ENCODE measurements at regions not wholly inside any gene's neighbourhood (a gene's known extent, or its start where the extent isn't known, plus 50 kb on each side); places are given as distances from the start of the nearest gene placed in this dataset.
"Not testable (repeated sequence)": the region's sequence is repeated elsewhere in the genome, so short reads cannot be mapped to it uniquely, and the experiment has no call there.

DNA sequence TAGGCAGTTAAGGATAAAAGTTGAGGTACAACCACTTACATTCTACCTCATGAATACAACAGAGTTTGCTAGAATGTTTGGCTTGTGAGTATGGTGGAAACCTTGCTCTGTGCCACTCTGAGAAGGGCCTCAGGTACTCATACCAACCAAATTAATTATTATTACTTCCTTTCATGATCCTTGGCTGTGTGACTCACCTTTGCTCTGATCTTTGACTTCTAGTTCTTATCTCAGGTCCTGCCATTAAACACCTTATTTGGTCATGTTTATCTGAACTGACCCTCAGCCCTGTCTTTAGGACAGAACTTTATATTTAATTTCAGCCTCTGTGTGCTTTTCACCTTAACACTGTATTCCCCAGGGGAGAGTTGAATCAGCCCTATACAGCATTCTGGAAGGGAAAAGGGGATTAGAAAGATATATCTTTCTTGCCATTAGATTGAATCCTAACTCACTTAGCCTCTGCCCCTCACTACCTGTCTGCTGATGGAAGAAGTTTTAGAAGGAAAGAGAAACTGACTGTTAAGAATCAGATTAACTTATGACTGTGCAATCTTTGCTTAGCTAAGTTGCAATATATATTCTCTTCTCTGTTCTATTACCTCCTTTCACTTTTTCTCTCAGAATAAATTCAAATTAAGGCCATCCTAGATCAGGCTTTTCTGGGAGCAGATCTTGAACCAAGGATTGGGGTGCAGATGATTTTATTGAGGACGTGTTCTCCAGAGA is 260.4 kb upstream of the DPYD start:
- DNase-seq: no peak

DNA sequence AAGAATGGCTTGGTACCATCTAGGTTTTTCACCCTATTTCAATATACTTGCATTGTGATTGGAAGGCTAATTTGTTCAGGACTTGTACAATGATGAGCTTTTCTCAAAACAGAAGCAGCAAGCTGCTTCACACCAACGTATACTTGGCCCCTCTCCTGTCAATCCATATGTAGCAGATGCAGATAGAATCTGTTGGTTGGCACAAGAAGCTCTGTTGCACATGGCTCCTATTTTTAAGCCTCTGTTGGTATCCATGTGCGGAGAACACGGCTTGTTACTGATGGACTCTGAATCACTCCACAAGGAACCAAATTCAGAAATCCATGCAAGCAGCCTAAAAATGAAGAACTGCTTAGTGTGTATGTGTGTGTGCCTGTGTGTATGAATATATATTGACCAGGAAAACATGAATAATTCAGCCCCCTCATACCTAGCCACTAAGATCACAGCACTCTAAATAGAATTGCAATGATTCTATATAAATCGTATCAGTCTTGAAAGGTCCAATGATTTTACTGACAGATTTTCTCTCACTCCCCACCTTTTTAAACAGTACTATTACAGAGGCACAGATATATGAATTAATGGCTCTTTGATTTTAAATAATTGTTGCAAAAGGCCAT is 258.4 kb upstream of the DPYD start:
- DNase-seq: no peak

DNA sequence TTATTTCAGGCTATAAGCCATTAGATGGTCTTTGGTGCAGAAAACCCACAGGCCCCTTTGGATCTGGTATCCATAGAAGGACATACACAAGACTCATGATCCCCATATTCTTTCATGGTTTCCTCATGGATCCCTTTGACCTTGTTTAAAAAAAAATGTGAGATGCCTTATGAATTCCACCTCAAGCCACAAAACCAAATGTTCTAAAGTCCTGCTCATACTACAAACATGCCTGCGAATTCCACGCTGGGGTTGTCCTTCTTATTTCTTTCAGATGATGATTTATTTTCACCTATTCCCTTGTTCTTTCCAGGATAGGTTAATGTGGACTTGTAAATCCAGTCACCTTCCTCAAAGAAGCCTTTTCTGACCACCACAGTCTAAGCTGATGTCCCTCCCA is 256.9 kb upstream of the DPYD start:
- DNase-seq: no peak

DNA sequence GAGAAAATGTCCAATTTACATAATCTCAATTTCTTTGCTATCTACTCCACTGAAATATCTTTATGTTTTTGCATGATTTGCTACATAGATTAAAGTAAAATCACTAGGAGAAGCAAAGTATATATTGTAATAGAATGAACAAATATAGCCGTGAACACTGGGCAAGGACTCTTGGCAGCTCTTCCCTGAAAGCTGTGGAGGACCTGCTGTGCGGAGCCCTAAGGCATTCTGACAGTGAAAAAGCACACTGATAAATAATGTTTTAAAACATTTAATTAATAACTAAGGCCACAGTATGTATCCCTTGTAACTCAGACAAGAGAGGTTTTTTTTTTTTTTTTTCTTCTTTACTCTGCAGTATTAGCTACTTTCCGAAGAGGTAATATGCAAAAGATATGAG is 256.1 kb upstream of the DPYD start:
- DNase-seq: no peak

DNA sequence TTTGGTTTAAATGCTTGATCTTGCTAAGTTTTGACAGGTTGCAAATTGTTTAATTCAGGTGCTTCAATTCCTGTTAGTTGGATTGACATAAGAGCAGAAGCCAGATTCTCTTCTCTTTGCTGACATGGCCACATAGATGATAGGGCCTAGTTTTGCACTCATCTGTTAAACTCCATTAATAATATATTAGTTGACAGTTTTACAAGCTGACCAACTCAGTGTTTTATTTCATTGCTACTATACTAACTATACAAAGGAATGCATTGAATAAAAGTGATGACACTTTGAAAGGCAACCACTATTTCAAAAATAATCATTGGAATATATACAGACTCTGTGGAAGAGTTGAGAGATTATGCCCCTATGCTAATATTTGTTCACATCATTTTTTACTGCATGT is 255.6 kb upstream of the DPYD start:
- DNase-seq: no peak

GRCh38 chr1:98172578-98172977 is 251.7 kb upstream of the DPYD start:
- DNase-seq: no peak

DNA sequence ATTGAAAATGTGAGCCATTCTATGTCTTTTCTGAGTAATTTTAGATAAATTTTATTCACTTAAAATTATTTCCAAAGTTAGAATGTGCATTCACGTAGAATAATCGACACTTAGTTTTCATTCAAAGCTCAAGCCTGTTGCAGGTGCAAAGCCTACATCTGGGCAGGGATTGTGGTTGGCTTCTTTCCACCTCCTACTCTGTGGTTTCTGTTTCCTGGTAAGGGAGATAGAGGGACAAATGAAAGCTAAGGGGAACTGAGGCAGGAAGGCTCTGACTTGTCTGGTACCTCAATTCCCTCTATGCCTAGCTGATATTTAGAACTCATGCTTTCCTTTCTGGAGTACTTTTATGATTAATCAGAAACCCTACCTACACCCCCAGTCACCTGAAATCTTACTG is 251.2 kb upstream of the DPYD start:
- DNase-seq: no peak

GRCh38 chr1:98164509-98164908 is 243.7 kb upstream of the DPYD start:
- no peak for DNase-seq

DNA sequence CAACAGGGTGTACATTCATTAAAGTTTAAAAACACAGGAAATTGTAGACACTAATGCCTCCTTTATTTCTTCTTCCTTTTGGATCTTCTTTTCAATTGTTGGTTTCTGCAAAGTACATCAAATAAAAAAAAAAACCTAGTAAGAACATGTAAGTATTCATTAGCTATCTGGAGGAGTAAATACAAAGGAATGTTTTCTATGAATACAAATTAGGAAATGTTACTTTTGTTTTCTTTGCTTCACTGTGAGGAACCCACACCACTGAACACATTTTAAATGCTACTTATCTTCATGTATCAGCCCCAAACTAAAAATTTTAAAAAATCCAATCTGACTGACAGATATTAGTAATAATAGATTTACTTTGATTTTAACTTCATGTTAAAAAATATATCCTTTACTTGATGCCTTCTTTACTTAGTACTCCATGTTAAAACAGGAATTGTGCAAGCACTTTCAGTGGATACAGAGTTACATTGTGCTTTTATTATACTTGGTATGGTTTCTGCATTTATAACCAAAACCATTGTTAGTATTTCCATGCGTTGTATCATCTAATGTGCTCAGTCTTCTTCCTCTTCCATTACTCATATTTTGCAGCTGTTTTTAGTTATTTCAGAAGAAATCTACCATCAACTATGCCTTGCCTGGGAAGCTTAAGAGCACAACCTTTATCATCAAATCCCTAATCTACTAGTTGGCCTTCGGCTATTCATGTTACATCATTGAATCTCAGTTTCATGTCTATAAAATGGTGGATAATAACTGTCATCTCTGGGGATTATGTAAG is 236.9 kb upstream of the DPYD start:
- no peak for DNase-seq

DNA sequence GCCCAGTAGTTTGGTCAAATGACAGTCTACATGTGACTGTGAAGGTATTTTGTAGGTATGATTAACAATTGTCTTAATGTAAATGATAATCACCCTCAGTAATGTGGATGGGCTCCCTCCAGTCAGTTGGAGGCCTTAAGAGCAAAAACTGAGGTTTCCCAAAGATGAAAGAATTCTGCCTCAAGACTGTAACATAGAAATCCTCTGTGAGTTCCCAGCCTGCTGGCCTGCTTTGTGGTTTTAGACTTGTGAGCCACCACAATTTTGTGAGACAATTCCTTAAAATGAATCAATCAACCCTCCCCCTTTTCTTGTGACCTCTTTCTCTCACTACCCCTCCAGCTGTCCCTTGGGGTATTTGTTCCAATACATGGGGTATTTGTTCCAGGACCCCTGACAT is 226.4 kb upstream of the DPYD start:
- no peak for DNase-seq

- DNase-seq: no peak
Observed at GRCh38 chr1:98145655-98146054, 224.8 kb upstream of the DPYD start.

GRCh38 chr1:98143403-98143802 is 222.6 kb upstream of the DPYD start:
- DNase-seq: no peak

GRCh38 chr1:98133131-98133530 is 212.3 kb upstream of the DPYD start:
- no peak for DNase-seq

DNA sequence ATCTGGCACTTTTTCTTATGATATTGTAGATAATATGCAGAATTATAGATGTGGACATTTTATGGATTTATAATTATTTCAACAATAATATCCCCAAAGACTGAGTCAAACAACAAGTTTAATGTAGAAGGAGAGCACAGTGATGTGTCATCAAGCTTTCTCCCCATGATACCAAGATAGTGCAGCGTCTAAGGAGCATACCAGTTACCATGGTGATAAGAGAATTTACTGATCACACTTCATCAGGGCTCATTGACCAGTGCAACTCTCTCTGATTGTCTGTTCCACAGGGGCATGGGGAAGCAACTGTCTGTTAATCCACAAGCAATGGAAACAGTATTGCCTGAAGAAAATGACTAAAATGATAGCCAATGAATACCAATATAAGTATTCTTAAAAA is 209.6 kb upstream of the DPYD start:
- no peak for DNase-seq

DNA sequence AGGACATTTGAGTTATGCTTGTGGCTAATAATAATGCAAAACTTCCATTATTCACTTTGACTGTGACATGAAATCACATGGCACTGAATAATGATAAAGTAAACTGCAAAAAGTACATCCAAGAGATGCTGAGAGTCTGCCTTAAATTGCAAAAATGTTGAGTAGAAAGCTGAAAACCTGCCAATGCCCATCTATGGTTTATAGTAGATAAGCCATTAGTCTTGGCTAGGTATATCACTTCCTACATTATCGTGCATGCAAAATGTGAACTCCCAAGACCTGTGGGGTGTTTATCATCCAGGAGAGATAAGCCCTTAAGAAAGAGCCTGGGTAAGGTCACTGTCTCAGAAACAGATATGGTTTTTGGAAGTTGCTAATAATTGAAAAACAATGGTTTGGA is 208.7 kb upstream of the DPYD start:
- no peak for DNase-seq

GRCh38 chr1:98126740-98127139 is 205.9 kb upstream of the DPYD start:
- no peak for DNase-seq

DNA sequence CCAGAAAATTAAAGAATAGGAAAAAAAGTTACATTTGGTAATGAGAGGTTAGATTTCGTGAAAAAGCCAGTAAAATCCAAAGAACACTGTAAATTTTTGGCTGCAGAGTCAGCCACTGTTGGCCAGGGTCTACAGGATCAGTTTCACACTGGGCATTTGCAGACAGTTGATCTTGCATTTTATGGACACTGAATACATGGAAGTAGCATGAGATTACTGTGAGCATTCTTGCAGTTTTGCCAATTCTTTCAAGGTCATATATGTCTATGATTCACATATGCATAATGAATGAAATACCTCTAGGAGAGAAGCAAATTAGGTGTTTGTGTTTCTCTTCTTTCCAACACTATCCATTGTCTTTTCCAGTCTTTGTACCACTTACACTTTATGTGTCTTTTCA is 200.8 kb upstream of the DPYD start:
- DNase-seq: no peak

DNA sequence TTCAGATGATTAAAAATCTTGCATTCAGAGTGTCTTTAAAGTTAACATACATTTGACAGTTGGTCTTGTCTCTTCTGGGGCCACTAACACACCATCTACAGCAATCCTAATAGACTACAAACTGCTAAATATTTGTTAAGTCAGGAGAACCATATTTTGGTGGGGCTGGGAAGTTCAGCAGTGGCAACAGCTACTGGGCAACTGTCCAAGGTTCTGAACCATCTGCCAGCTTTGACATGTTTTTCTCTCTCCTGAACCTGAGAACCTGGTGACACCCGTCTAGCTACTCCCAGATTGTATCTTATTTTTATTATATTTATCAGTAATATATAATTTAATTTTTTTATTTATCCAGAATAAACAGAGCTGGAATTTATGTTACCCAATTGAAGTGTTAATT is 199.0 kb upstream of the DPYD start:
- no peak for DNase-seq

DNA sequence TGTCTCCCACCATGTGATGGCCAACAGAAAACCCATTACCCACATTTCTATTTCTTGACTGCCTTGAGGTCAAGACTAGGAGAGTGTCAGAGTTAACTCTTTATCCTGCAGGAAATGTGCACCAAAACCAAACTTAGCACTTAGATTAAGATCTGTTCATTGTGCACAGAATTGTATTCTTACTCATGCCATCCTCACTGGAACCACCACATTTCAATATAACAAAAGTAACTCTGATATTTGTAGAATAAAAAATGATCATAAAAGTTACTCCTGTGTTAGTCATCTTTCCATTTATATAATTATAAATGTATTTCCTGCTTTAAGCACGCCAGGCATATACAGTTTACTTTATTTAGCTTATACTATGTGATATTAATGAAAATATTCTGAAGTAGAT is 193.0 kb upstream of the DPYD start:
- no peak for DNase-seq

- no peak for DNase-seq
Observed at GRCh38 chr1:98112626-98113025, 191.8 kb upstream of the DPYD start.

- no peak for DNase-seq
Observed at GRCh38 chr1:98110674-98111073, 189.8 kb upstream of the DPYD start.

DNA sequence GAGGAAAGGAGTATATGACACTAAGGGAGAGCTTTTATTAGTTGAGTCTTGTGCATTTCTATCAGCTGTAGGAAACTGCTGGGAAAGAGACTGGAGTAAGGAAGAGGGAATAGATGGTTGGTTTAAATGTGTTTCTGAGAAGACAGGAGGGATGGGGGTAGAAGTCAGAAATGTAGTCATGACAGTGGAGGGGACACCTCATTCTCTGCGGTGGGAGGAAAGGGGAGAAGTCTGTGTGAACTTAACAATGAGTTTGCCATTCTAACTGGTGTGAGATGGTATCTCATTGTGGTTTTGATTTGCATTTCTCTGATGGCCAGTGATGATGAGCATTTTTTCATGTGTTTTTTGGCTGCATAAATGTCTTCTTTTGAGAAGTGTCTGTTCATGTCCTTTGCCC is 187.5 kb upstream of the DPYD start:
- not testable (repeated sequence) for DNase-seq

DNA sequence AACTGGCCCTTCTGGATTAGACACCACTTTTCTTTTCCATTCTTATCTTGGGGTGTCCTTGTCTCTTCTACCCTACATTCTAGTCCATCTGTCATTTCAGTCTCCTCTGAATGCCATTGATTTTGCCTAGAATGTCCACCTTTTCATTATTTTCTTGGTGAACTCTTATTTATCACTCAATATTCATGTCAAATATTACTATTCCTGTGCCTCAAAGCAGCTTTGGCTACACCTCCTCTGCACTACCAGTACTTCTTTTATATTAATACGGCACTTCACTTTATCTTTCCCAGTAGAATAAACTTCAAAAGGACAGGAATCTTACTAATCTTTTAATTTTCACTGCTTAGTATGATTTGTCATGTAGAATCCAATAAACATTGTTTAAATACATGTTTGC is 186.4 kb upstream of the DPYD start:
- no peak for DNase-seq

DNA sequence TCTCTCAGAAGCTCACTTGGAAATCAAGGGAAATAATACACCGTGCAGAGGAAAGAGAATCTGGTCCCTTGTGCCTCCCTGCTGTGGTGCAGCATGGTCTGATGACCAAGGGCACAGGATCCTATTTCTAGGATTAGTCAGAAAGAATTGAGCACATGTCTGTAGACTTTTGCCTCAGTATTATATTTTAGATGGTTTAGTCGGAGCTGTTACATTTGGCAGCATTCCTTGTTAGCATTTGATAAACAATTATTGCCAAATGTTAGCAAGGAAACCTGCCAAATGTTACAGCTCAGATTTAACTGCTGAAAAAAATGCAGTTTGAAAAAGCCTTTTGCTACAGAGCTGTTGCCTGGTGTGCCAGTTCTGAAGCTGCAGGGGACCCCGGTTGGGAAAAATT is 183.5 kb upstream of the DPYD start:
- DNase-seq: no peak

All from NCI-H1048 (cell line).